ENCODE measurements at regions not wholly inside any gene's neighbourhood (a gene's known extent, or its start where the extent isn't known, plus 50 kb on each side); places are given as distances from the start of the nearest gene placed in this dataset.

- no peak for TF ChIP-seq CTCF (IDR thresholded peaks at IDR 0.05; ENCODE audit: insufficient read depth, low read length)
- no peak overlapping the region for H3K4me3 ChIP-seq (ENCODE audit: low read depth, low read length)
Observed at GRCh38 chr12:118637767-118638370, 261.5 kb downstream of the SUDS3 start.

GRCh38 chr12:118641249-118641648, 264.9 kb downstream of the SUDS3 start:
- TF ChIP-seq CTCF (IDR thresholded peaks at IDR 0.05; ENCODE audit: insufficient read depth, low read length): no peak
- no peak overlapping the region for H3K4me3 ChIP-seq (ENCODE audit: low read depth, low read length)
- no peak for DNase-seq (ENCODE audit: low read depth)

More at GRCh38 chr12:118637767-118638370, 261.5 kb downstream of the SUDS3 start:
- no peak for DNase-seq (ENCODE audit: low read depth)

- no peak overlapping the region for H3K4me3 ChIP-seq (ENCODE audit: low read depth, low read length)
- no peak for DNase-seq (ENCODE audit: low read depth)
- TF ChIP-seq CTCF (IDR thresholded peaks at IDR 0.05; ENCODE audit: insufficient read depth, low read length): no peak
Observed at GRCh38 chr12:118645219-118645618, 268.9 kb downstream of the SUDS3 start.

GRCh38 chr12:118649765-118650585, 273.6 kb downstream of the SUDS3 start:
- TF ChIP-seq CTCF (IDR thresholded peaks at IDR 0.05; ENCODE audit: insufficient read depth, low read length): no peak
- no peak overlapping the region for H3K4me3 ChIP-seq (ENCODE audit: low read depth, low read length)
- DNase-seq (ENCODE audit: low read depth): no peak

GRCh38 chr12:118650586-118650960, 274.2 kb downstream of the SUDS3 start:
- H3K4me3 ChIP-seq (ENCODE audit: low read depth, low read length): no peak overlapping the region
- no peak for DNase-seq (ENCODE audit: low read depth)
- TF ChIP-seq CTCF (IDR thresholded peaks at IDR 0.05; ENCODE audit: insufficient read depth, low read length): no peak

GRCh38 chr12:118651487-118651886, 275.1 kb downstream of the SUDS3 start:
- no peak for TF ChIP-seq CTCF (IDR thresholded peaks at IDR 0.05; ENCODE audit: insufficient read depth, low read length)
- no peak overlapping the region for H3K4me3 ChIP-seq (ENCODE audit: low read depth, low read length)
- DNase-seq (ENCODE audit: low read depth): no peak

All from fibroblast of the aortic adventitia (primary cell).